GM18909 (cell line): ENCODE measurements at regions not wholly inside any gene's neighbourhood (a gene's known extent, or its start where the extent isn't known, plus 50 kb on each side); places are given as distances from the start of the nearest gene placed in this dataset.

Source experiments
- ATAC-seq: cut with Tn5 transposase; IDR thresholded peaks from one replicate; pipeline ENCODE4 v1.9.1; 2021; ENCODE audit warnings: mild to moderate bottlenecking; ENCODE audit not compliant: unreplicated experiment, poor library complexity

DNA sequence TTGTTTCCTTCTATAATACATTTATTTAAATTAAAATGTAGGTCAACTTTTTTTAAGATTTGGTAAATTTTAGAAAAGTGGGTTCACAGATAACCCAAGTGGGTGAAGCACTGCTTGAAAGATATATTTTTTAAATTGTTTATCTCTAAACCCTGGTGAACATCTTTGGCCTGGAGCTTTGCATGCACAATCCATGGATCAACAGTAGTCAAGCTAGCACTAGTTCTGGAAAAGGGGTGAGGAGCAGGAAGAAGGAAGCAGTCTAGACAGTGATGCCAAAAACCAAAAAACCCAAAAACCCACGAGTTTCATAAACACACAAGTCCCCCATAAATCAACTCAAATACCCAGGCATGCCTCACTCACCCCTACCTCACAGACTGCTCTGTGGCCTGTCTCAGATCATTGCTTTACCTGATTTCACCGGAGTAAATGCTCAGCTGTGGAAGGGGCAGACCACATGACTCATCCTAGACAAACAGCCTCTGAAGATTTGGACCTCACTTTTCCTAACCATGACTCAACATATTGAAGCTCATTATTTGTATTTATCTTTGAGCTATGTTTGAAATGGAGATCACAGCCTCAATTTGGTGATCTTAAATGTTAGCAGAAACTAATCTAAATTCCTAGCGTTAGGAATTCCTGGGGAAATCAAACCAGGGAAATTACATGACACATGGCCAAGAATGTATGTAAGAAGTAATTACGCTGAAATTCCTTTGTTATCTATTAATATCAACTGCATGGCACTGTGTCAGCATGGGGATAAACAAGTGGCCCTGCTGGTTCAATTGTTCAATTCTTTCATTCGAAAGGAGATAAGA is 149.6 kb downstream of the ZNF608 start:
- ATAC-seq = no peak

DNA sequence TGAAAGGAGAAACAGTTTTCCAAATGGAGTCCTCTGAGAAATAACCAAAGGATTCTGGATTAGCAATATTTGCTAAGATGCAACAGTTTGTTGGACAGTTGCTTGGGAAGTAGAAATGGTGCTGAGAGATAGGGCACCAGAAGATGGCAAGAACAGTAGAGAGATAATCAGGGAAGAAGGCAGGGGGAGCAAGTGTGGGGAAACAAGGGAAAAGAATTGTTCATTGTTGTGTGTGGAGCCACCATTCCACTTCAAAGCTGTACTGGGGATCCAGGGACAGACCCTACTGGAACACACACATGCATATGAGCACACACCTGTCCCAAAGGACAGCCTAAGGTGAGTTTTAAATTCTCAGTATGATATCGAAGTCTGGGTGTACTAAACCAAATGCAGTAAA is 152.5 kb downstream of the ZNF608 start:
- no peak for ATAC-seq

DNA sequence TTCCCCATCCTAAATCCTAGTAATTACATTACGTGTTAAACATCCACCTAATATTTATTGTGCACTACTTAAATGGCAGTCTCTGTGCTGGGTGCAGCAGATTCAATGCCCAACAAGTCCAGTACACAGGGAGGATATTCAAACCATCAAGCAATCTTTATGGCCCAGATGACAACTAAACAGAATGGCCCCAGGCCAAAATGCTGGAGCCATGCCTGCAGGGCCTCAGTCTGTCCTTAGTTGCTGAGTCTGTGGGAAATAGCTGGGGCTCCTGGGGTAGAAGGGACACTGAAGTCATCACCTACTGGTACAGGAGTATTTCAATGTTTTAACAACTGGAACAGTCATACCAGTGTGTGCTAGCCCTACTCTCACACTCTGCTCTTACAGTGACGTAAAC is 153.5 kb downstream of the ZNF608 start:
- ATAC-seq = no peak

DNA sequence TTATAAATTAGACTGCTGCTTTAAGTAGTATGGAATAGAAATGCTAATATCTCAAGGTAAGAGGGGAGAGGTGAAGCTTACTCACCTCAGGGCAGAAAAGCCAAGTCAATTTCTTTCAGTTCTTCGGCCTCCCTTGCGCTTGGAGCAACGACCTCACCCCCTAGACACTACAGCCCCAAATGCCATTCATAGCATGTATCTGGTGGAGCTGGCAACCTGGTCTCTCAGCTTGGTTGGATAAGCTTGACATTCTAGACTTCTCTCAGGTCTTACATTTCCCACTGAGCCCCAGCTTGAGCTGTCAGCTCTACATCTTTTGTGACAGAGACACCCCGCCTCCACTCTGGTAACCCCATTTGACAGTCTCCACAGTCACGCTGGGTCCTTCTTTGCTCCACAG is 154.9 kb downstream of the ZNF608 start:
- ATAC-seq = no peak

DNA sequence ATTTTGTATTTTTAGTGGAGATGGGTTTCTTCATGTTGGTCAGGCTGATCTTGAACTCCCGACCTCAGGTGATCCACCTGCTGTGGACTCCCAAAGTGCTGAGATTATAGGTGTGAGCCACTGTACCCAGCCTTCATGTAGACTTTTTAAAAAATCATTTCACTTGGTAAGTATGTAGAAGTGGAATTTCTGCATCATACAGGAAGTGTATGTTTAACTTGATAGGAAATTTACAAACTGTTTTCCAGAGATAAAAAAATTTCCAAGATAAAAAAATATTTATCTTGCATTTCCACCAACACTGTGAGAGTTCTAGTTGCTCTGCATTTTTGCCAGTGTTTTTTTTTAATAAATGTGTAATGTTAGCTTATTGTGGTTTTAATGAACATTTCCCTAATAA is 155.8 kb downstream of the ZNF608 start:
- no peak for ATAC-seq

DNA sequence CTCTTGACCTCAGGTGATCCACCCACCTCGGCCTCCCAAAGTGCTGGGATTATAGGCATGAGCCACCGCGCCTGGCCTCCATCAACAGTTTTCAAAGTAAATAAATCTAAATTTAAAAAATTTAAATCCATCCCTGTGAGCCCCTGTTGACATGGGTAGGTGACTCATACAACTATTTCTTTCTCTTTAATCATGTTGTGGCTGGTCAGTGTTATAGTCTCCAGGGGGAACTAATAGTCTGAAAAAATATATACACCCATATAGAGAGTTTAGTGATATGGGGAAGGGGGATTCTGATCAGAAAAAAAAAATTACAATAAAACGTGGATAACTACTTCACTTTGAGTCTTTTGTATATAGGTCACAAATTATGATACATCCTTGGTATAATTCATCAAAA is 159.2 kb downstream of the ZNF608 start:
- no peak for ATAC-seq

DNA sequence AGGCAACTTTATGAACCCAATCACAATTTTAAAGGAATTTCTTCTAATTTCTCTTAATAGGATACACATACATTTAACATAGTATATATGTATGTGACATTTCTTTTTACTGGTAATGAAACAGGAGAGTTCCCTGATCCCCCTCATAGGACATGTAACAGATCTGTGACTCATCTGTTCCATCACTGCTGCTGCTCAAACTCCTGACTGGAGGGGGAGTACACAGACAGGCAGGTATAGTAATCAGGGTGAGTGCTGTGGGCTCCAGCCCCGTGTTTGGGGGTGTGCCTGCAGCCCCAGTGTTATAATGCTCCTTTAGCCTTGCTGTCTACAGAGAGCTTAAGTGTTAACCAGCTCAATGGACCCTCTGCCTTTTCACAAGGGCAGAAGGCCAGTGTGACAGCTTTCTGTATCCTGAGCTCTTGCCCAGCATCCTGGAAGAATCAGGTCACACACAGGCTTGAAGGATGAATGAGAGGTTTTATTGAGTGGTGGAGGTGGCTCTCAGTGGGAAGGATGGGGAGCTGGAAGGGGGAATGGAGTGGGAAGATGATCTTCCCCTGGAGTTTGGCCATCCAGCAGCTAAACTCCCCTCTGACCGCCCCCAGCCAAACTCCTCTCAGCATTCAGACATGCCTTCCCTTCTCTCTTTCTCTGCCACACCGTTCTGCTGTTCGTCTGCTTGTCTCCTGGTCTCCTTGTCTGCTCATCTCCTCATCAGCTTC is 161.3 kb downstream of the ZNF608 start:
- ATAC-seq = no peak

DNA sequence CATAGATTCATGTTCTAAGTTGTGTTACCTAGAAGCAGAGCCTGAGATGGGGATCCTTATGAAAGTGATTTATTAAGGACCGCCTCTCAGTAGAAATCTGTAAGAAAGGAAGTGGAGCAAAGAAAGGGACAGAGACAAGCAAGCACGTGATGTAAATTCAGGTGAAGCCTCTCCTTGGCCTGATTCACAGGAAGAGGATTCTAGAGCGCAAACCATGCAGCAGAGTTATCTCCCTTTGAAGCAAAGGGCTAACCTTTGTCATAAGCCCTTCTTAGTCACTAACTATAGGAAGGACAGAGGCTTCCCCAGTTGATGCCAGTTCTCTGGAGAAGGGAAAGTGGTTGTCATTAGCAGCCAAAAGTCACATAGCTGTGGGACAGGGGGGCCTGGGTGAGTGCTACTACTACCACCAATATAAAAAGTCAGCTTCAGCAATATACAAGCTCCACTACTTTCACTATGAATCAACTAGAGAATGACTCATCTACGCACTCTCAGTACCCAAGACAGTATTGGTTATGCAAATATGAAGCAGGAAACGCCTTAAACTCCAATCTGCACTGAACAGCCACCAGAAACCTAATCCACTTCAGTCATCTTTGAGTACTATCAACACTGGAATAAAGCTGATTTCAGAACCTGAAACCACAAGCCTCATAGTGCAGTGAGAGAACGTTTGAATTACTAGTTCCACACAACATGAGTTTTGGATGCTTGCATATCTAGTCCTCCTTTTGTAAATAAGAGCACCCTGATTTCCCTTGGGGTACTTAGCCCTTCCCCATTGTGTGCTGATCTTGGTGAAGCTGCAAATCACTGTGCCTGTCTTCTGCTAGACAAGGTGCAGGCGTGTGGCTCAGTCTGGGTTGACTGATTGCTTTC is 162.7 kb downstream of the ZNF608 start:
- ATAC-seq = peak; percentile 100

DNA sequence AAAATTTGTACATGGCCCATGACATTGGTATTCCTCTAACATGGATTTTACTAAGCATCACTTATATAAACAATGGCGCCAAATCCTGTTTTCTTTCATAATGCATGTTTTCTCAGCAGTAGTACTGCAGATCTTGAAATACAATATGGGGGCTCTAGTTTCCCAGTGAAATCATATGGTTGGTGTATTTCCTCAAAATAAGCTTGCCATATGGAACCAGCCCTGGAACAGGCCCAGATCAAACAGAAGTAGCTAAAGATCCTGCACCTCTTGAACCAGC is 163.9 kb downstream of the ZNF608 start:
- ATAC-seq = no peak

DNA sequence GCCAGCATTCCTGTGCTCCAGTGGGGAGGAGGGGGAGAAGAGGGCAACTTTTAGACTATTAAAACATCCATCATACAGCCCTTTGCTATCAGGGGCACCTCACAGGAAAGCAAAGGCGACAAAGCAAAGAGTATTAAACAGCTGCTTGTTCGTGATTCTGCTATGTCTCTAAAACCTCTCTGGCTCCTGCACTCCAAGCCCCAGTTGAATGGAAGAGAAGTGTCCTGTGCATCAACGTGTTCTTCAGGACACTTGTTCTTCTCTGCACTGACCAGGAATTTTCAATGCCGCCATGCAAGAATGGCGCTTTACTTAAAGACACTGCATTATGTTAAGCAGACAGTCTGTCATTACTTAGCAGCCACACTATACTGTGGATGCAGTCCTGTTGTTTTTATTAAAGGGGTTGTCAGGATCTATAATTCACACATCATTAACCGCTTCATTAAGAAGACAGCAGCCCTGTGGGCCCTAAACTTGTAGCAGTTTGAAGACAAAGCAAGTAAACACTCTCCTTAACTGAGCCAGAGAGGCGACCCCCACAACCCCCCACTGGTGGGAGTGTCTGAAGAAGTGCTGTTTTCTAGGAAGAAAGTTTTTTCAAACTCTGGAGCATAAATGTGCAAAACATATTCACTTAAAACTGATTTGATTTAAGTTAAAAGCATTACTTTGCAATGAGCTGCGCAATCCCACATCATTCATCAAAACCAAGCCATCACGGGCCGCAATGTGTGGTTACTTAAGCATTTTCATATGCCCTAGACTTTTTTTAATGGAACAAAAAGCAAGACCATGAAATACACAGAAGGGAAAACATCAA is 164.5 kb downstream of the ZNF608 start:
- ATAC-seq = no peak

DNA sequence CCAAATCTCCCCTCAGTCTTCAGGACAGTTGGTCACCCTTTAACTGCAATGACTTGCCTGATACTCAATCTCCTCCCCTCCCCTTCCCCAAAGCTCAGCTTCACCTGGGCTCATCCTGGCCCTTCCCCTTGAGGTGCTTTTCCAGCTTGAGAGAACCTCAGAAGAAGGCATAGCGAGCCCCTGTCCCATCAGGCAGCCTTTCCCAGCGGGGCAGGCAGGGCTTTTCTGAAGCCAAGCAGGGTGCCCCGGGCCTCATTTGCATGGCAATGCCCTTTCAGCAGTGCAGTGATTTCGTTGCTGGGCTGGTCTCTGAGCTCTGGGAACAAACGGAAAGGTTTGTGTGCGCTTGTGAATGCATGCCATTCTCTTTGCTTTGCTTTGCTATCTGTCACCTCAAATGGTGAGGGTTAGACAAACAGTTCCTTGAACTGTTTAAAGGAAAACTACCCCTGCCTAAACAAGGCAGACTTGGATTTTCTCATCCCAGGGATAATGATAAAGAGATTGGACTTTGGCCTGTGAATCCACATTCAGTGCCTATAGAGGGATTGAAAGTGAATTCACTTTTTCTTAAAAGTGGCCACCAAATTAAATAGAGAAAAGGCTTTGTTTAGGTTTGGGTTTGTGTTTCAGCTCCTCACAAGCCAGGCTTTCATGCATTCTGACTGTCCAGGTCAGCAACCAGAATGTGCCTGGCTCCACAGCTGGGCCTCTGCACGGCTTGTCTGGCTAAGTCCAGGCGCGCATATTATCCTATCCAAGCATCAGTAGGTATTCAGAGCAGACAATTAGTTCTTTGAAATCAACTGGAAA is 165.3 kb downstream of the ZNF608 start:
- no peak for ATAC-seq

DNA sequence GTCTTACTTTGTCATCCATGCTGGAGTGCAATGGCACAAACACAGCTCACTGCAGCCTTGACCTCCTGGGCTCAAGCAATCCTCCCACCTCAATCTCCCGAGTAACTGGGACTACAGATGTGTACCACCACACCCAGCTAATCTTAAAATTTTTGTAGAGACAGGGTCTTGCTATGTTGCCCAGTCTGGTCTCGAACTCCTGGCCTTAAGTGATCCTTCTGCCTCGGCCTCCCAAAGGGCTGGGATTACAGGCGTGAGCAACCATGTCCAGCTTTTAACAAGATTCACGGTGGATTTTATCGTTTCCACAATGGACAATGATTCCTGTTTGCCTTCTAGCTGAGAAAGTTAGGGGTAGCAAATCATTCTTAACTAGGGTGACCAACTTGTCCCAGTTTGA is 165.9 kb downstream of the ZNF608 start:
- ATAC-seq = no peak

DNA sequence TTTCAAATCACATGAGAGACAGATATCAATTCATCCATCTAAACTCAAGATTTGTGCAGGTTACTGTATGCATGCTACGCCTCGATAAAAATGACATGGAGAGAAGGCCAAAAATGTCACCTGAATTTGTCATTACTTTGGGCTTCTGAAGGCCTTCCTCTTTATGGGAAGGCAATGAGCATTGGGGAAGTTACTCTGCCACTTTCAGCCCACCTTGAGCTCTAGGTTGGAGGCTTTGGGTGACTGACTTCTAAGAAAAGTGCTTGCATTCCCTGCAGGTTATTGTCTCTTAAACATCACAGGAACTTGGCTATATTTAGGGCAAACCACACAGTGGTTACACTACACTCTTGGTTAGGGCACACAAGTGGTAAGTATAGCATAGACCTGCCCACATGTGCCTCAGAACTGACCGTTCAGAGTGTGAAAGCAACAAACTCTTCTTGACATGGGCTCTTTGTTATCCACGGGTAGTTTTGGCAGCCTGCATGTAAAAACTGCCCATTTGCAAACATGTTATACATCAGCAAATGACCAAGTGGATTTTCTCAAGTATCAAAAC is 169.5 kb downstream of the ZNF608 start:
- peak; percentile 92 for ATAC-seq

DNA sequence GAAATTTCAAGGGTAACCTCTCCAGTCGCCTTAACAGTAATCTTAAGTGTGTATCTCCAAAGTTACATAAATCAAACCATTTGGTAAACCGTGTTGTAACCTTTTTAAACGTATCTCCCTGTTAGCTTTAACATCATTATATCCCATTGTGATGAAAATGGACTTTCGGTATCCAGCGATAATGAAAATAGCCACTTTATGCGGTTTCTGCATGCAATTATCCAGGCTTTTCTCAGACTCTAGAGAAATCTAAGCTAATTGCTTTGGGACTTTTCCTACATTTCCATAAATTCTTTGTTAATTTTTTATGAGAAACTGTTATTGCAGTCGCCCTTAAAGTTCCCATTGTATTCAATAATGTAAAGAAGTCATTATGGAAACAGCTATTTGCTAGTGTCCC is 170.7 kb downstream of the ZNF608 start:
- ATAC-seq = no peak

DNA sequence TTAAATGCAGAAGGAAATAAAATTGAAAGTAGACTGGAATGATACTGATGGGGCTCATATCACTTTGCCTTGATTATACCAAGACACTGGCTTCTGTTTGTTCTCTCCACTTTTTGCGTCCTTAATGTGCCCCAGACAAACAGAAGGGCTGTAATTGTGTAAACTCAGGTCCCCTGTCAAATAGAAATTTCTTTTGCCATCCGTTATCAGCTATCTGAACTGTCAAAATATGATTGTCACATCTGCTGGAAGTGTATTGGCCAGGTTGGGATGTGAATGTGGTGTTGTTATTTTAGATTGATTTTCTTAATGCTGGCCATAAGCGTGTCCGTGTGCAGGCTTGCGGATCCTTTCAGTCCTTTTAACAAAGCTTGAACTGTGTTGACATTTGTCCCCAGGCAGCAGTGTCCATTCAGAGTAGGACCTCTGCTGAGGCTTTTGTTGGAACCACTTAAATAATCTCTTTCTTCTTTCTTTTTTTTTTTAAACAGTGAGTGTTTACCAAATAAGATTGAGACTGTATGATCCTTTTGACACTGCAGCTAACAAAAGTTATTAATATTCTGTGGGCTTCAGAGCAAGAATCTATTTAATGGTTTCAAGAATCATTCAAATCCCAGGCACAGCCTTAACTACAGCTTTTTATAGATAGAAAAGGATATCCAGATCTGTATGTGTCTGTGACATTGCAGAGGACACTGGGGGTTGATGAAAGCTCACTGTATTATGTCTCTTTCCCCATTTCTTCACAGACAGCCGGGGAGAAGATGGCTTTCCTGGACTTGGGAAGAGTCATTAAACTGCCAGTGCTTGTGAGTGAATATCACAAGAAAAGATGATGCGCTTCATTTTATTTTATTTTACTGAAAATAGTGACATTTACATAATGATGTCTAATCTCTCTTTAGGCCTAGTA is 171.7 kb downstream of the ZNF608 start:
- no peak for ATAC-seq

DNA sequence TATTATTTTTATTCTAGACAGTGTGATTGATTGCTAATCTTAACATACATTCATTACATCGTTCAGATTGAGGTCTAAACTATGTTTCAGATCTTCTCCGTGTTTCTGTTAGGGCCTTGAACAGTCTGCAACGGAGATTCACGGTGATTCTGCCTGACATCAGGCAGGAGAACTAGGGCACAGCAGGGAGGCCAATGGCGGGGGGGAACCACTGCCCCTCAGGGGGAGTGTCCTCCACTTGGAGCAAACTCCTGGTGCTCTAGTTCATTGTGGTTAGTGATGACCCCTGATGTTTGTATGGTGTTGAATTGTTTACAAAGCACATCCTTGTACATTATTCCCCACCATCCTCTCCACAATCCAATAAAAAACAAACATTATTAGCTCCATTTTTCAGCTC is 173.5 kb downstream of the ZNF608 start:
- no peak for ATAC-seq

DNA sequence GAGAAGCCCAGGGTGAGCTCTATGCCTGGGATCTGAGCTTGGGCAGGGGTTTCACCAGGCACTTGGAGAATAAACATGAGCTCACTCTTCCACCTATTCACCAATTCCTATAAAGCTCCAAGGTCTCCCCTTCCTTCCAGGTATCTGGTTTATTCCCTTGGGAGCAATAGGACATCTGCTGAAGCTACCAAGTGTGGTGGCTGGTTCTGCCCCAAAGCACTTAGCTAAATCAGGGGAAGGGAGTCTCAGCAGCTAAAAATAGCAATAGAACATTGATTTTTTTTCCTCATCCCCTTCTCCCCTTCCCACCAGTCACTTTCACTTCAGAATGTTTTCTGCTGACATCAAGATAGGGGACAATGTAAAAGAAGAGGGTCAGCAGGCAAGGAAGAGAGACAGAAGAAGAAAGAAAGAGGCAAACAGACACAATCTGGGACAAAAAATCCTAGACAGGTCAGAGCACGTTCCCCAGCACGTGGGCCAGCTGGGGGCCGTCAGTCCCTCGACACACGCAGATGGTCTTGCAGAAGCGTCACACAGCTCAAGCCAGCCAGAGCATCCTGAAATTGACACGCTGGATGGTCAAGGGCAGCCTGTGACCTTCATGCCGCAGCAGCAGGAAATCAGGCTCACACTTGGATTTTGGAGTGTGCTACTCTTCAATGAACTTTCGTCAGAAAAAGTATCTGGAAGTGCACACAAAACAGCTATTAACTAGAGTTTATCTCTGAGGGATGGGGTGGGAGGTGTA is 176.0 kb downstream of the ZNF608 start:
- no peak for ATAC-seq
